NB4 (cell line): ENCODE measurements at regions not wholly inside any gene's neighbourhood (a gene's known extent, or its start where the extent isn't known, plus 50 kb on each side); places are given as distances from the start of the nearest gene placed in this dataset.

Source experiments
- DNase-seq: peaks from one replicate; pipeline ENCODE4 v3.0.0; 2010; ENCODE audit warnings: low read depth
- H3K4me3 ChIP-seq: one replicate; pipeline ENCODE4 v1.5.1; 2011; ENCODE audit warnings: mild to moderate bottlenecking, low read depth, low read length, moderate library complexity
- CTCF ChIP-seq: IDR thresholded peaks from one replicate; pipeline ENCODE4 v1.5.1; 2012; ENCODE audit warnings: low read depth, low read length
- MYC ChIP-seq: IDR thresholded peaks from 2 replicates; pipeline ENCODE4 v1.6.1; 2011; ENCODE audit warnings: low read depth, low read length
- POLR2A ChIP-seq: IDR thresholded peaks from 2 replicates; pipeline ENCODE4 v1.6.1; 2011; ENCODE audit warnings: mild to moderate bottlenecking; ENCODE audit not compliant: insufficient read length; ENCODE audit errors: extremely low read depth
- TF ChIP-seq, protein P1 (sequence below): IDR thresholded peaks from 2 replicates; pipeline ENCODE4 v1.6.1; 2011; ENCODE audit warnings: low read depth, low read length

DNA sequence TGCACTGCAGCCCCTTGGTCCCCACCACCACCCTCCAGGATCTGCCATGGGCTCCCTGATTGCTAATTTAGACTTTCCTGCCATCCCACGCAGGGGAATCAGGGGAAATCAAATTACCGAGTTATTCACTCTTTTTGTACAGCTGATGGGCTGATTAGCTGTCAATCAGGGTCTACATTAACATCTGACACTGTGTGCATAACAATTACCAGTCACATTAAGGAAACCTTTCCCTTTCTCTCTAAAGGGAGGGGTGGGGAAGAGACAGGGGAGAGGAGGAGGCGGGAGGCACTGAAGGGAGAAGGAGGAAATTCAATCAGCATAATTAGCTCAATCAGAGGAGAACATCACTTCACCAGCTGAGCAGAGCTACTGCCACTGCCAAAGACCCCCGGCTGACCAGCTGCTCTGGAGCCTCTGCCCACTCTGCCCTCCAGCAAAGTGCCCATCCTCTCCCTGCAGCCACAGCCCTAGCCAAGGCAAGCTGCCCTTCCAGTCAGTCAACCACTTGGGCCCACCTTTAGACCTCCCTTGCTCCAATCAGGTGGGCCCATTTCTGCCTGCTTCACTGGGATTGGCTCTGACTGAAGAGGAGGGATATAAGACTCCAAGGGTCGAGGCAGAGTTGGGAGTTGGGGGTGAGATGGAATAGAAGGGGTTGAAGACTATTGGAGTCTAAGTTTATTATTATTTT is 199.3 kb upstream of the ZC3H12A start:
- TF ChIP-seq MYC, result no peak
- no peak for TF ChIP-seq CTCF
- TF ChIP-seq POLR2A, result no peak
- TF ChIP-seq, protein P1, sequence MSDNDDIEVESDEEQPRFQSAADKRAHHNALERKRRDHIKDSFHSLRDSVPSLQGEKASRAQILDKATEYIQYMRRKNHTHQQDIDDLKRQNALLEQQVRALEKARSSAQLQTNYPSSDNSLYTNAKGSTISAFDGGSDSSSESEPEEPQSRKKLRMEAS, result no peak

DNA sequence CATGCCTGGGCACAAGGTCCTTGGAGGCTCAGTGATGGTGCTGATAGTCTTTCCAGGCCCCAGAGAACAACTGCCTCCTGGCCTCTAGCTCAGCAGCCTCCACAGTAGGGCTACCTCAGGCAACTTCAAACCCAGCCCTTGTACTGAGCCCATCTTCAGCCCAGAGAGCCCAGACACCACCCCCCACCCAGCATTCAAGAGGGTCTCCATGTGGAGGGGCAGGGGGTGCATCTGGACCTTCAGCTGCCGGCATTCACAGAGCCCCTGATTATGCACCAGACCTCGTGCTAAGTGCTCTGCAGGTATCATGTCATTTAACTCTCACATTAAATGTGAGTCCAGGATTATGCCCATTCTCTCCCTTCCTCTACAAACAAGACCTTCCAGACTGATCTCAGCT is 197.0 kb upstream of the ZC3H12A start:
- H3K4me3 ChIP-seq, result no peak overlapping the region
- TF ChIP-seq, protein P1, result no peak
- TF ChIP-seq CTCF (no peak), MYC (no peak)
- no peak for DNase-seq

More for the DNA sequence above, 199.3 kb upstream of the ZC3H12A start:
- H3K4me3 ChIP-seq, result no peak overlapping the region
- DNase-seq, result no peak

- H3K4me3 ChIP-seq, result no peak overlapping the region
- TF ChIP-seq CTCF (no peak), POLR2A (no peak), MYC (no peak)
- TF ChIP-seq, protein P1, result no peak
- no peak for DNase-seq
These were observed 193.0 kb upstream of the ZC3H12A start for GRCh38 chr1:37281354-37281753.

GRCh38 chr1:37282764-37283163 is 191.6 kb upstream of the ZC3H12A start:
- no peak overlapping the region for H3K4me3 ChIP-seq
- no peak for DNase-seq
- TF ChIP-seq MYC, result no peak
- TF ChIP-seq, protein P1, result no peak
- no peak for TF ChIP-seq POLR2A
- TF ChIP-seq CTCF, result no peak

- no peak overlapping the region for H3K4me3 ChIP-seq
- no peak for DNase-seq
- TF ChIP-seq, protein P1, result no peak
- TF ChIP-seq MYC, result no peak
- no peak for TF ChIP-seq POLR2A
- TF ChIP-seq CTCF, result no peak
These were observed 190.3 kb upstream of the ZC3H12A start for GRCh38 chr1:37284053-37284452.

- no peak for DNase-seq
These were observed 187.5 kb upstream of the ZC3H12A start for GRCh38 chr1:37286881-37287280.

More at GRCh38 chr1:37286881-37287280, 187.5 kb upstream of the ZC3H12A start:
- TF ChIP-seq CTCF (no peak), MYC (no peak)
- no peak overlapping the region for H3K4me3 ChIP-seq
